ENCODE measurements at regions not wholly inside any gene's neighbourhood (a gene's known extent, or its start where the extent isn't known, plus 50 kb on each side); places are given as distances from the start of the nearest gene placed in this dataset.
A peak's percentile ranks its signal among the peaks of the same experiment; 100 is the strongest.

- no peak for TF ChIP-seq ZNF605 (CRISPR knock-in tag; IDR thresholded peaks at IDR 0.05)
- TF ChIP-seq ZHX2 (IDR thresholded peaks at IDR 0.05; ENCODE audit: low read depth): no peak
- no peak for TF ChIP-seq ZHX2 (CRISPR knock-in tag; IDR thresholded peaks at IDR 0.05; ENCODE audit: borderline replicate concordance)
- TF ChIP-seq MNT (IDR thresholded peaks at IDR 0.05): no peak
- TF ChIP-seq SP4 (CRISPR knock-in tag; IDR thresholded peaks at IDR 0.05): no peak
- TF ChIP-seq ZFYVE20 (CRISPR knock-in tag; IDR thresholded peaks at IDR 0.05; ENCODE audit: borderline replicate concordance, low read depth): no peak
- no peak for TF ChIP-seq ZNF646 (CRISPR knock-in tag; IDR thresholded peaks at IDR 0.05)
- TF ChIP-seq HNRNPH1 (optimal IDR thresholded peaks at IDR 0.05; ENCODE audit: low read depth, low read length): no peak
- no peak for TF ChIP-seq CCDC6 (CRISPR knock-in tag; IDR thresholded peaks at IDR 0.05)
- TF ChIP-seq EHMT2 (IDR thresholded peaks at IDR 0.05; ENCODE audit: borderline replicate concordance, low read depth, low read length): peak; percentile 97; the same call in 1 of the 2 replicates
These were observed 270.5 kb downstream of the ACTR3 start (continued) for GRCh38 chr2:114160263-114160981.
